IMR-90 (cell line): ENCODE measurements at regions not wholly inside any gene's neighbourhood (a gene's known extent, or its start where the extent isn't known, plus 50 kb on each side); places are given as distances from the start of the nearest gene placed in this dataset.

ENCODE experiments used
- ATAC-seq: fragments of 200-7000 bp; cut with Tn5 transposase; 2 replicates; pipeline ENCODE4 v1.9.1; 2020; ENCODE audit warnings: low read depth, mild to moderate bottlenecking, moderate library complexity
- BruUV-seq: library from RNA; stranded (reverse); fragments of 400-500 nt; replicated peaks from 2 replicates; lab custom pipeline; 2021; lab: Mats Ljungman, UMichigan
- CTCF ChIA-PET: fragments of 300-600 bp; formaldehyde crosslinking; extraction: SDS; loops from one replicate; lab custom pipeline; 2021; ENCODE audit warnings: antibody characterized with exemption; lab: Yijun Ruan, JAX
- POLR2A ChIA-PET: fragments of 300-600 bp; sonication (Branson Sonifier 250); formaldehyde crosslinking; loops from one replicate; lab custom pipeline; 2022; ENCODE audit warnings: antibody characterized with exemption; ENCODE audit not compliant: unreplicated experiment; lab: Charles Lee
- DNase-seq: peaks from one replicate; pipeline ENCODE4 v3.0.0; 2013
- H2AFZ ChIP-seq: replicated peaks from 2 replicates; pipeline ENCODE3; 2013; ENCODE audit warnings: low read length, mild to moderate bottlenecking; ENCODE audit not compliant: poor library complexity
- H2AK5ac ChIP-seq: 2 replicates; pipeline ENCODE4 v1.6.1; 2013; ENCODE audit warnings: low read depth, low read length, inconsistent platforms
- H2AK9ac ChIP-seq: replicated peaks from 2 replicates; pipeline ENCODE3; 2013; ENCODE audit warnings: mild to moderate bottlenecking, low read depth, low read length, moderate library complexity; ENCODE audit not compliant: poor library complexity
- H2BK120ac ChIP-seq: 2 replicates; pipeline ENCODE4 v1.6.1; 2013; ENCODE audit warnings: low read depth, low read length, inconsistent platforms
- H2BK15ac ChIP-seq: 3 replicates; pipeline ENCODE4 v1.6.1; 2013; ENCODE audit warnings: low read depth, low read length, inconsistent platforms
- H2BK20ac ChIP-seq: 2 replicates; pipeline ENCODE4 v1.6.1; 2013; ENCODE audit warnings: low read depth, mild to moderate bottlenecking, inconsistent platforms, low read length, moderate library complexity
- H2BK5ac ChIP-seq: 2 replicates; pipeline ENCODE4 v1.6.1; 2013; ENCODE audit warnings: mild to moderate bottlenecking, low read depth, low read length, inconsistent platforms; ENCODE audit not compliant: poor library complexity, severe bottlenecking
- H3K14ac ChIP-seq: replicated peaks from 2 replicates; pipeline ENCODE4 v1.6.1; 2013; ENCODE audit warnings: low read depth, low read length, inconsistent platforms
- H3K18ac ChIP-seq: 2 replicates; pipeline ENCODE4 v1.6.1; 2013; ENCODE audit warnings: low read depth, low read length, control low read depth
- H3K23ac ChIP-seq: 2 replicates; pipeline ENCODE4 v1.6.1; 2013; ENCODE audit warnings: low read depth, low read length, inconsistent platforms
- H3K27ac ChIP-seq: 2 replicates; pipeline ENCODE4 v1.5.1; 2013; ENCODE audit warnings: mild to moderate bottlenecking, control low read depth, low read length; ENCODE audit not compliant: insufficient read depth
- H3K27me3 ChIP-seq: 2 replicates; pipeline ENCODE4 v1.6.1; 2013; ENCODE audit warnings: low read length; ENCODE audit not compliant: control insufficient read depth, insufficient read depth
- H3K36me3 ChIP-seq: 2 replicates; pipeline ENCODE4 v1.6.1; 2013; ENCODE audit warnings: low read length, mixed read lengths; ENCODE audit not compliant: control insufficient read depth, insufficient read depth
- H3K4ac ChIP-seq: 2 replicates; pipeline ENCODE4 v1.6.1; 2013; ENCODE audit warnings: low read depth, low read length, inconsistent platforms
- H3K4me1 ChIP-seq: 2 replicates; pipeline ENCODE4 v1.6.1; 2013; ENCODE audit warnings: low read length, mixed read lengths; ENCODE audit not compliant: control insufficient read depth, insufficient read depth
- H3K4me2 ChIP-seq: 2 replicates; pipeline ENCODE4 v1.6.1; 2013; ENCODE audit warnings: low read depth, mild to moderate bottlenecking, control low read depth, low read length, moderate library complexity
- H3K4me3 ChIP-seq: 2 replicates; pipeline ENCODE4 v1.5.1; 2013; ENCODE audit warnings: low read depth, mild to moderate bottlenecking, control low read depth, low read length, moderate library complexity; ENCODE audit not compliant: insufficient read depth
- H3K56ac ChIP-seq: 2 replicates; pipeline ENCODE4 v1.6.1; 2013; ENCODE audit warnings: low read length, inconsistent platforms; ENCODE audit not compliant: insufficient read depth; ENCODE audit errors: extremely low read depth
- H3K79me1 ChIP-seq, 2 experiments: 2 replicates each; pipeline ENCODE4 v1.6.1; 2013; ENCODE audit warnings: low read length in 2 of 2, inconsistent platforms in 1 of 2, low read depth in 1 of 2
- H3K9ac ChIP-seq: 2 replicates; pipeline ENCODE4 v1.6.1; 2013; ENCODE audit warnings: low read depth, low read length, control low read depth
- H3K9me1 ChIP-seq: 2 replicates; pipeline ENCODE4 v1.6.1; 2013; ENCODE audit warnings: low read length, inconsistent platforms; ENCODE audit not compliant: insufficient read depth
- H3K9me3 ChIP-seq: 2 replicates; pipeline ENCODE4 v1.6.1; 2013; ENCODE audit warnings: low read length; ENCODE audit not compliant: control insufficient read depth, insufficient read depth
- H4K20me1 ChIP-seq: 2 replicates; pipeline ENCODE4 v1.6.1; 2013; ENCODE audit warnings: low read length, inconsistent platforms; ENCODE audit not compliant: insufficient read depth
- H4K5ac ChIP-seq: 2 replicates; pipeline ENCODE4 v1.6.1; 2013; ENCODE audit warnings: mild to moderate bottlenecking, low read depth, low read length, control low read depth
- H4K8ac ChIP-seq, 2 experiments: 2 replicates each; pipeline ENCODE4 v1.6.1; 2013; ENCODE audit warnings: low read depth in 2 of 2, low read length in 2 of 2, control low read depth in 1 of 2, inconsistent platforms in 1 of 2
- H4K91ac ChIP-seq: 2 replicates; pipeline ENCODE4 v1.6.1; 2013; ENCODE audit warnings: low read depth, low read length, inconsistent platforms; ENCODE audit not compliant: insufficient read depth
- CEBPB ChIP-seq: IDR thresholded peaks from 2 replicates; pipeline ENCODE4 v1.6.1; 2012; ENCODE audit warnings: low read depth, low read length, improper control_type of control experiment
- FOS ChIP-seq: fragments of 150-350 bp; IDR thresholded peaks from 2 replicates; pipeline ENCODE4 v1.6.1; 2016; ENCODE audit warnings: low read depth, low read length
- NFE2L2 ChIP-seq: fragments of 150-350 bp; IDR thresholded peaks from 2 replicates; pipeline ENCODE4 v1.6.1; 2016; ENCODE audit warnings: low read depth, mild to moderate bottlenecking, low read length
- WGBS, 2 experiments: methylation state at CpG; one replicate each; pipeline versions ENCODE4 v1.1.5 to v1.1.7; 2013; ENCODE audit warnings: missing lambda C conversion rate in 2 of 2; ENCODE audit not compliant: insufficient read length in 1 of 2; ENCODE audit errors: extremely low coverage in 2 of 2; 5-methylcytosine and 5-hydroxymethylcytosine counted together
- dilution Hi-C: fragments of 300-500 bp; cut with HindIII; formaldehyde crosslinking; loops from one replicate; pipeline ENCODE4 v1.14.3; 2018; ENCODE audit warnings: low sequenced_read_pairs; ENCODE audit not compliant: unreplicated experiment
- in situ Hi-C: fragments of 300-500 bp; cut with MboI; formaldehyde crosslinking; loops from 3 replicates; pipeline ENCODE4 v1.14.3; 2019; ENCODE audit warnings: low sequenced_read_pairs, inconsistent platforms, mixed read lengths
- intact Hi-C: fragments of 100-400 bp; cut with micrococcal nuclease; formaldehyde crosslinking; loops from 2 replicates; pipeline ENCODE4 v1.10.0; 2022
- TF ChIP-seq, protein P1 (sequence below): fragments of 150-350 bp; IDR thresholded peaks from 2 replicates; pipeline ENCODE4 v1.6.1; 2017; ENCODE audit warnings: mild to moderate bottlenecking, antibody characterized with exemption, low read length, low read depth
- TF ChIP-seq, protein P2 (sequence below): fragments of 150-350 bp; IDR thresholded peaks from 2 replicates; pipeline ENCODE4 v1.6.1; 2016; ENCODE audit warnings: low read depth, mild to moderate bottlenecking, low read length, moderate library complexity, borderline replicate concordance

GRCh38 chr3:154559623-154560022, 129.6 kb upstream of the GPR149 start:
- Histone ChIP-seq H2AK5ac (no peak overlapping the region), H3K4me2 (no peak overlapping the region), H4K5ac (no peak overlapping the region), H3K9me3 (no peaks in the 10 kb centered on the region), H3K9me1 (no peaks in the 10 kb centered on the region), H2AFZ (no peak overlapping the region), H4K20me1 (no peaks in the 10 kb centered on the region), H3K18ac (no peak overlapping the region), H3K79me1 (no peaks in the 10 kb centered on the region), H2BK20ac (no peak overlapping the region), H3K4me1 (no peaks in the 10 kb centered on the region), H3K4me3 (no peak overlapping the region), H4K91ac (no peak overlapping the region), H3K14ac (no peak overlapping the region), H2AK9ac (no peak overlapping the region), H2BK120ac (no peak overlapping the region), H2BK5ac (no peak overlapping the region), H2BK15ac (no peak overlapping the region), H3K27ac (no peak overlapping the region), H3K36me3 (no peaks in the 10 kb centered on the region), H3K27me3 (no peaks in the 10 kb centered on the region), H3K23ac (no peak overlapping the region), H4K8ac (no peak overlapping the region), H3K4ac (no peak overlapping the region), H3K56ac (no peak overlapping the region), H3K9ac (no peak overlapping the region)
- intact Hi-C loops = no loop called here
- in situ Hi-C loops = loop anchor here (25.0 kb wide), 1 partner anchor 778 kb away; no protein-coding TSS in a partner anchor
- ChIA-PET CTCF (no interaction called here), POLR2A (no interaction called here)
- DNase-seq (no peak), ATAC-seq (no peak)
- TF ChIP-seq, protein P1, sequence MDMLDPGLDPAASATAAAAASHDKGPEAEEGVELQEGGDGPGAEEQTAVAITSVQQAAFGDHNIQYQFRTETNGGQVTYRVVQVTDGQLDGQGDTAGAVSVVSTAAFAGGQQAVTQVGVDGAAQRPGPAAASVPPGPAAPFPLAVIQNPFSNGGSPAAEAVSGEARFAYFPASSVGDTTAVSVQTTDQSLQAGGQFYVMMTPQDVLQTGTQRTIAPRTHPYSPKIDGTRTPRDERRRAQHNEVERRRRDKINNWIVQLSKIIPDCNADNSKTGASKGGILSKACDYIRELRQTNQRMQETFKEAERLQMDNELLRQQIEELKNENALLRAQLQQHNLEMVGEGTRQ = no peak
- TF ChIP-seq NFE2L2 = no peak
- TF ChIP-seq CEBPB = no peak
- TF ChIP-seq, protein P2, sequence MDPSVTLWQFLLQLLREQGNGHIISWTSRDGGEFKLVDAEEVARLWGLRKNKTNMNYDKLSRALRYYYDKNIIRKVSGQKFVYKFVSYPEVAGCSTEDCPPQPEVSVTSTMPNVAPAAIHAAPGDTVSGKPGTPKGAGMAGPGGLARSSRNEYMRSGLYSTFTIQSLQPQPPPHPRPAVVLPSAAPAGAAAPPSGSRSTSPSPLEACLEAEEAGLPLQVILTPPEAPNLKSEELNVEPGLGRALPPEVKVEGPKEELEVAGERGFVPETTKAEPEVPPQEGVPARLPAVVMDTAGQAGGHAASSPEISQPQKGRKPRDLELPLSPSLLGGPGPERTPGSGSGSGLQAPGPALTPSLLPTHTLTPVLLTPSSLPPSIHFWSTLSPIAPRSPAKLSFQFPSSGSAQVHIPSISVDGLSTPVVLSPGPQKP = no peak
- no peak for TF ChIP-seq FOS
- BruUV-seq = no TSS peak
- WGBS, 2 experiments = no CpG with 5 or more reads among the region's 2 CpGs
- dilution Hi-C loops = no loop called here
